GM12878 (cell line): ENCODE measurements at regions not wholly inside any gene's neighbourhood (a gene's known extent, or its start where the extent isn't known, plus 50 kb on each side); places are given as distances from the start of the nearest gene placed in this dataset.

Experiments used
- ATAC-seq: fragments of 200-7000 bp; cut with Tn5 transposase; 3 replicates; pipeline ENCODE4 v1.9.1; 2020; ENCODE audit warnings: mild to moderate bottlenecking, moderate library complexity
- BruUV-seq: library from RNA; stranded (reverse); fragments of 400-500 nt; replicated peaks from 2 replicates; lab custom pipeline; 2021; lab: Mats Ljungman, UMichigan
- CTCF ChIA-PET: fragments of 300-600 bp; sonication (Branson Sonifier 250); formaldehyde crosslinking; extraction: SDS; loops from one replicate; lab custom pipeline; 2021; ENCODE audit warnings: inconsistent platforms; lab: Yijun Ruan, JAX
- POLR2A ChIA-PET: fragments of 350-600 bp; formaldehyde crosslinking; extraction: SDS; loops from one replicate; lab custom pipeline; 2021; ENCODE audit warnings: inconsistent platforms; lab: Charles Lee
- RAD21 ChIA-PET: fragments of 300-600 bp; sonication (Branson Sonifier 250); formaldehyde crosslinking; loops from one replicate; lab custom pipeline; 2023; ENCODE audit warnings: antibody characterized with exemption; ENCODE audit not compliant: unreplicated experiment; lab: Charles Lee
- SMC1A ChIA-PET: fragments of 300-600 bp; sonication (Branson Sonifier 250); formaldehyde crosslinking; loops from one replicate; lab custom pipeline; 2023; ENCODE audit not compliant: unreplicated experiment, uncharacterized antibody; lab: Charles Lee
- DNase-seq: peaks from one replicate; pipeline ENCODE4 v3.0.0-alpha.2; 2011; ENCODE audit warnings: low read depth, low spot score
- FAIRE-seq: peaks from 3 replicates; lab custom pipeline; 2011; peaks lifted over from hg19 to GRCh38; lab: Jason Lieb, UNC
- H2AFZ ChIP-seq: 2 replicates; pipeline ENCODE4 v1.6.0; 2011; ENCODE audit warnings: low read depth, low read length, control low read depth; ENCODE audit not compliant: control insufficient read depth
- H3K27ac ChIP-seq: 2 replicates; pipeline ENCODE4 v1.5.1; 2011; ENCODE audit warnings: control low read depth; ENCODE audit not compliant: control insufficient read depth, insufficient read depth
- H3K27me3 ChIP-seq, 2 experiments: replicated peaks in 1 of 2; 2 replicates each; pipeline versions ENCODE4 v1.6.0 to v1.6.1; 2011; ENCODE audit warnings: low read length in 1 of 2; ENCODE audit not compliant: control insufficient read depth in 2 of 2, insufficient read depth in 2 of 2
- H3K36me3 ChIP-seq, 2 experiments: 2 replicates each; pipeline ENCODE4 v1.5.1; 2011; ENCODE audit warnings: low read length in 1 of 2; ENCODE audit not compliant: control insufficient read depth in 2 of 2, insufficient read depth in 2 of 2
- H3K4me1 ChIP-seq: 2 replicates; pipeline ENCODE4 v1.6.1; 2011; ENCODE audit warnings: mild to moderate bottlenecking, low read length, moderate library complexity, mixed read lengths; ENCODE audit not compliant: control insufficient read depth, insufficient read depth
- H3K4me2 ChIP-seq: 2 replicates; pipeline ENCODE4 v1.6.0; 2011; ENCODE audit warnings: control low read depth; ENCODE audit not compliant: control insufficient read depth, insufficient read depth
- H3K4me3 ChIP-seq: fragments of 200-600 bp; sonication (generic); 2 replicates; pipeline ENCODE4 v1.5.1; 2016
- H3K79me2 ChIP-seq: 2 replicates; pipeline ENCODE4 v1.6.0; 2011; ENCODE audit warnings: low read length; ENCODE audit not compliant: control insufficient read depth, insufficient read depth
- H3K9ac ChIP-seq: 2 replicates; pipeline ENCODE4 v1.8.0; 2011; ENCODE audit warnings: low read length, control low read depth, mixed read lengths; ENCODE audit not compliant: control insufficient read depth, insufficient read depth
- H3K9me3 ChIP-seq: replicated peaks from 3 replicates; pipeline ENCODE4 v1.5.1; 2011; ENCODE audit warnings: mild to moderate bottlenecking, low read length; ENCODE audit not compliant: control insufficient read depth, insufficient read depth
- H4K20me1 ChIP-seq: 2 replicates; pipeline ENCODE4 v1.6.0; 2011; ENCODE audit not compliant: control insufficient read depth, insufficient read depth
- CEBPB ChIP-seq, 2 experiments: fragments of 150-350 bp in 1 of 2; IDR thresholded peaks; 2 replicates each; pipeline ENCODE4 v1.6.1; 2012 to 2014; ENCODE audit warnings: low read depth in 2 of 2, low read length in 2 of 2, borderline replicate concordance in 1 of 2, inconsistent platforms in 1 of 2
- CREM ChIP-seq: IDR thresholded peaks from 2 replicates; pipeline ENCODE4 v1.6.1; 2014; ENCODE audit warnings: antibody characterized with exemption, low read depth
- FOXK2 ChIP-seq: fragments of 450-650 bp; IDR thresholded peaks from 2 replicates; pipeline ENCODE4 v1.6.1; 2017; ENCODE audit warnings: mild to moderate bottlenecking, moderate library complexity
- POLR2AphosphoS2 ChIP-seq: IDR thresholded peaks from 2 replicates; pipeline ENCODE4 v1.6.1; 2011; ENCODE audit warnings: low read depth, mild to moderate bottlenecking, low read length, improper control_type of control experiment, moderate library complexity
- RUNX3 ChIP-seq: IDR thresholded peaks from 2 replicates; pipeline ENCODE4 v1.6.1; 2012; ENCODE audit warnings: low read length, inconsistent platforms
- TCF3 ChIP-seq: IDR thresholded peaks from 2 replicates; pipeline ENCODE4 v1.6.1; 2012; ENCODE audit warnings: low read depth, mild to moderate bottlenecking, low read length, borderline replicate concordance; ENCODE audit not compliant: insufficient read depth
- ZBED1 ChIP-seq: IDR thresholded peaks from 2 replicates; pipeline ENCODE4 v1.6.1; 2016; ENCODE audit warnings: borderline replicate concordance
- ZNF24 ChIP-seq: fragments of 450-650 bp; IDR thresholded peaks from 2 replicates; pipeline ENCODE4 v1.6.1; 2017; ENCODE audit warnings: antibody characterized with exemption, mild to moderate bottlenecking
- WGBS: methylation state at CpG from one replicate; pipeline ENCODE4 v1.1.6; 2016; ENCODE audit warnings: low lambda C conversion rate; ENCODE audit not compliant: insufficient replicate concordance, insufficient coverage; ENCODE audit errors: missing lambda C conversion rate; 5-methylcytosine and 5-hydroxymethylcytosine counted together
- in situ Hi-C: fragments of 300-500 bp; cut with MboI; formaldehyde crosslinking; loops from 9 replicates; pipeline ENCODE4 v1.14.3; 2018; ENCODE audit warnings: mixed read lengths
- intact Hi-C: fragments of 100-400 bp; cut with micrococcal nuclease; formaldehyde crosslinking; loops from one replicate; pipeline ENCODE4 v1.14.2; 2022; ENCODE audit not compliant: unreplicated experiment

GRCh38 chr5:35304291-35304690 lies 74.0 kb upstream of the PRLR start:
- FAIRE-seq (no peak), DNase-seq (no peak), ATAC-seq (no peak)
- RAD21 ChIA-PET: interaction anchor here (1.2 to 3.0 kb wide), 4 partner anchors 16 to 131 kb away, joined by 4 to 14 read pairs (median 5); partner anchors contain the start of gene PRLR
- BruUV-seq: no TSS peak
- no peaks in the 10 kb centered on the region for H3K27me3 ChIP-seq
- POLR2A ChIA-PET: interaction anchor here (0.7 kb wide), 1 partner anchor 76 kb away, joined by 3 read pairs; no protein-coding TSS in a partner anchor
- in situ Hi-C loops (no loop called here), intact Hi-C loops (loop anchor here (5.0 kb wide), 2 partner anchors 77 to 293 kb away; no protein-coding TSS in a partner anchor)
- H2AFZ ChIP-seq: no peak overlapping the region
- H3K4me2 ChIP-seq: no peak overlapping the region
- H4K20me1 ChIP-seq: no peaks in the 10 kb centered on the region
- H3K27ac ChIP-seq: no peak overlapping the region
- TF ChIP-seq CREM (no peak), RUNX3 (no peak), POLR2AphosphoS2 (no peak), FOXK2 (no peak), ZBED1 (no peak), TCF3 (no peak), CEBPB (IDR thresholded peaks at IDR 0.05; ENCODE audit: borderline replicate concordance in 1 of 2, low read depth in 2 of 2, low read length in 2 of 2) (no peak), ZNF24 (no peak)
- no peaks in the 10 kb centered on the region for H3K79me2 ChIP-seq
- no peaks in the 10 kb centered on the region for H3K36me3 ChIP-seq
- H3K9me3 ChIP-seq: no peaks in the 10 kb centered on the region; the same call in 2 of the 3 replicates
- no peak overlapping the region for H3K9ac ChIP-seq
- H3K4me3 ChIP-seq: no peak overlapping the region
- H3K4me1 ChIP-seq: no peaks in the 10 kb centered on the region; the same call in 1 of the 2 replicates
- CTCF ChIA-PET: interaction anchor here (1.1 to 1.7 kb wide), 3 partner anchors 12 to 91 kb away, joined by 3 to 5 read pairs (median 4); no protein-coding TSS in a partner anchor
- SMC1A ChIA-PET: interaction anchor here (1.1 to 3.2 kb wide), 7 partner anchors 9 to 132 kb away, joined by 3 to 22 read pairs (median 7); no protein-coding TSS in a partner anchor
- WGBS: 0% methylated on average over 1 of the region's 1 CpG
